Endothelial cell of umbilical vein (primary cell): ENCODE measurements at regions not wholly inside any gene's neighbourhood (a gene's known extent, or its start where the extent isn't known, plus 50 kb on each side); places are given as distances from the start of the nearest gene placed in this dataset.

Experiments used
- BruUV-seq: library from RNA; stranded (reverse); fragments of 400-500 nt; replicated peaks from 2 replicates; lab custom pipeline; 2021; lab: Mats Ljungman, UMichigan
- CTCF ChIA-PET: fragments of 300-600, 350-600 bp; sonication (Branson Sonifier 250); formaldehyde crosslinking; loops from one replicate; lab custom pipeline; 2021; ENCODE audit warnings: antibody characterized with exemption, inconsistent platforms; lab: Charles Lee
- POLR2A ChIA-PET: fragments of 300-600, 350-600 bp; sonication (Branson Sonifier 250); formaldehyde crosslinking; loops from one replicate; lab custom pipeline; 2021; ENCODE audit warnings: antibody characterized with exemption, inconsistent platforms; lab: Charles Lee
- DNase-seq: peaks from one replicate; pipeline ENCODE4 v3.0.0-alpha.2; 2011; ENCODE audit warnings: low read depth, low spot score
- FAIRE-seq: peaks from 2 replicates; lab custom pipeline; 2011; peaks lifted over from hg19 to GRCh38; lab: Jason Lieb, UNC
- H2AFZ ChIP-seq: 2 replicates; pipeline ENCODE4 v1.6.0; 2012; ENCODE audit warnings: low read depth, low read length, control low read depth, inconsistent platforms
- H3K27ac ChIP-seq: 2 replicates; pipeline ENCODE4 v1.5.1; 2011; ENCODE audit warnings: low read depth, mild to moderate bottlenecking, control low read depth, low read length, moderate library complexity; ENCODE audit not compliant: insufficient read depth
- H3K27me3 ChIP-seq, 2 experiments: 2 replicates each; pipeline versions ENCODE4 v1.6.0 to v1.6.1; 2011; ENCODE audit warnings: low read length in 2 of 2, mixed read lengths in 1 of 2; ENCODE audit not compliant: control insufficient read depth in 2 of 2, insufficient read depth in 2 of 2
- H3K36me3 ChIP-seq, 2 experiments: 2 replicates in 1 of 2; 3 replicates in 1 of 2; pipeline ENCODE4 v1.5.1; 2011; ENCODE audit warnings: low read length in 2 of 2, mild to moderate bottlenecking in 1 of 2, moderate library complexity in 1 of 2; ENCODE audit not compliant: control insufficient read depth in 2 of 2, insufficient read depth in 2 of 2; ENCODE audit errors: extremely low read depth in 1 of 2
- H3K4me1 ChIP-seq: 3 replicates; pipeline ENCODE4 v1.5.1; 2011; ENCODE audit warnings: mild to moderate bottlenecking, low read length; ENCODE audit not compliant: control insufficient read depth, insufficient read depth; ENCODE audit errors: extremely low read depth
- H3K4me2 ChIP-seq: 2 replicates; pipeline ENCODE4 v1.6.1; 2011; ENCODE audit warnings: low read length, control low read depth, mixed read lengths; ENCODE audit not compliant: insufficient read depth
- H3K4me3 ChIP-seq, 3 experiments: fragments of 200-600 bp in 1 of 3; sonication (generic), shearing (Covaris generic) in 1 of 3; replicated peaks in 1 of 3; 2 replicates each; pipeline ENCODE4 v1.5.1; 2011 to 2016; ENCODE audit warnings: control low read depth in 3 of 3, low read length in 3 of 3, mild to moderate bottlenecking in 2 of 3, inconsistent platforms in 1 of 3, low read depth in 1 of 3, moderate library complexity in 1 of 3; ENCODE audit not compliant: insufficient read depth in 1 of 3
- H3K79me2 ChIP-seq: 2 replicates; pipeline ENCODE4 v1.6.0; 2012; ENCODE audit warnings: low read length, inconsistent platforms; ENCODE audit not compliant: control insufficient read depth, insufficient read depth
- H3K9ac ChIP-seq: replicated peaks from 2 replicates; pipeline ENCODE3; 2011; ENCODE audit warnings: low read length, control low read depth; ENCODE audit not compliant: insufficient read depth; ENCODE audit errors: extremely low read depth
- H3K9me1 ChIP-seq: replicated peaks from 3 replicates; pipeline ENCODE4 v1.6.0; 2011; ENCODE audit warnings: mild to moderate bottlenecking, low read length; ENCODE audit not compliant: control insufficient read depth, insufficient read depth; ENCODE audit errors: extremely low read depth
- H3K9me3 ChIP-seq: replicated peaks from 2 replicates; pipeline ENCODE4 v1.5.1; 2012; ENCODE audit warnings: low read length, inconsistent platforms; ENCODE audit not compliant: control insufficient read depth, insufficient read depth
- H4K20me1 ChIP-seq: replicated peaks from 2 replicates; pipeline ENCODE3; 2011; ENCODE audit warnings: mild to moderate bottlenecking, low read length; ENCODE audit not compliant: control insufficient read depth, insufficient read depth; ENCODE audit errors: extremely low read depth
- CTCF ChIP-seq, 2 donors: IDR thresholded peaks; 1 replicate in 1 of 2; 2 replicates in 1 of 2; pipeline ENCODE4 v1.5.1; 2011; ENCODE audit warnings: low read length in 2 of 2, mild to moderate bottlenecking in 2 of 2, moderate library complexity in 2 of 2, control low read depth in 1 of 2, inconsistent platforms in 1 of 2, low read depth in 1 of 2; ENCODE audit not compliant: insufficient read depth in 1 of 2; ENCODE audit errors: extremely low read depth in 1 of 2
- EZH2 ChIP-seq: IDR thresholded peaks from 2 replicates; pipeline ENCODE4 v1.6.1; 2012; ENCODE audit warnings: borderline replicate concordance, low read depth, mild to moderate bottlenecking, moderate library complexity, low read length, inconsistent platforms; ENCODE audit not compliant: severe bottlenecking
- GATA2 ChIP-seq: IDR thresholded peaks from 2 replicates; pipeline ENCODE4 v1.7.0; 2011; ENCODE audit warnings: low read depth, mild to moderate bottlenecking, moderate library complexity, mixed read lengths, low read length; ENCODE audit not compliant: insufficient read length, insufficient read depth
- JUN ChIP-seq: IDR thresholded peaks from 2 replicates; pipeline ENCODE4 v1.6.1; 2011; ENCODE audit warnings: borderline replicate concordance, low read depth; ENCODE audit not compliant: insufficient read length, insufficient read depth
- MYC ChIP-seq: IDR thresholded peaks from one replicate; pipeline ENCODE4 v1.6.1; 2011; ENCODE audit warnings: mild to moderate bottlenecking, low read depth, low read length
- POLR2A ChIP-seq: IDR thresholded peaks from 2 replicates; pipeline ENCODE4 v1.6.1; 2012; ENCODE audit warnings: low read depth, mild to moderate bottlenecking, control low read depth, low read length
- dilution Hi-C: fragments of 300-500 bp; cut with MboI; formaldehyde crosslinking; loops from one replicate; pipeline ENCODE4 v1.15.0; 2019; ENCODE audit warnings: low sequenced_read_pairs; ENCODE audit not compliant: extremely low pct_ligation_motif_present
- intact Hi-C: fragments of 100-400 bp; cut with micrococcal nuclease; formaldehyde crosslinking; loops from one replicate; pipeline ENCODE4 v1.10.0; 2022

GRCh38 chr12:124389725-124390441, 95.0 kb downstream of the RFLNA start:
- no peaks in the 10 kb centered on the region for H3K27me3 ChIP-seq
- TSS peak; percentile 7 for BruUV-seq
- H3K79me2 ChIP-seq, result peaks cover 44% of the 10 kb centered on the region
- no peaks in the 10 kb centered on the region for H3K9me1 ChIP-seq
- H3K9ac ChIP-seq, result no peak overlapping the region
- TF ChIP-seq MYC (no peak), EZH2 (no peak), CTCF (IDR thresholded peaks at IDR 0.05; ENCODE audit: extremely low read depth in 1 of 2, insufficient read depth in 1 of 2, low read depth in 1 of 2, low read length in 2 of 2) (no peak), POLR2A (no peak), JUN (no peak), GATA2 (no peak)
- H3K27ac ChIP-seq, result peak overlapping the region; percentile 92
- ChIA-PET POLR2A (interaction anchor here (2.0 kb wide), 1 partner anchor 9 kb away, joined by 11 read pairs; no protein-coding TSS in a partner anchor), CTCF (interaction anchor here (0.7 to 8.3 kb wide), 9 partner anchors 7 to 382 kb away, joined by 3 to 60 read pairs (median 5); no protein-coding TSS in a partner anchor)
- FAIRE-seq (no peak), DNase-seq (no peak)
- peak overlapping the region; percentile 19 for H3K4me2 ChIP-seq
- H3K4me3 ChIP-seq, result no peak overlapping the region
- peaks cover 76% of the 10 kb centered on the region for H3K4me1 ChIP-seq
- H3K9me3 ChIP-seq, result no peaks in the 10 kb centered on the region
- intact Hi-C loops, result loop anchor here (2.0 to 5.0 kb wide), 5 partner anchors 33 to 357 kb away; partner anchors contain the start of gene NCOR2
- H2AFZ ChIP-seq, result no peak overlapping the region
- dilution Hi-C loops, result no loop called here
- H3K36me3 ChIP-seq, result peaks cover 2% of the 10 kb centered on the region in 2 experiments
- H4K20me1 ChIP-seq, result no peaks in the 10 kb centered on the region
